ENCODE measurements at regions not wholly inside any gene's neighbourhood (a gene's known extent, or its start where the extent isn't known, plus 50 kb on each side); places are given as distances from the start of the nearest gene placed in this dataset.
"Not testable (repeated sequence)": the region's sequence is repeated elsewhere in the genome, so short reads cannot be mapped to it uniquely, and the experiment has no call there.

DNA sequence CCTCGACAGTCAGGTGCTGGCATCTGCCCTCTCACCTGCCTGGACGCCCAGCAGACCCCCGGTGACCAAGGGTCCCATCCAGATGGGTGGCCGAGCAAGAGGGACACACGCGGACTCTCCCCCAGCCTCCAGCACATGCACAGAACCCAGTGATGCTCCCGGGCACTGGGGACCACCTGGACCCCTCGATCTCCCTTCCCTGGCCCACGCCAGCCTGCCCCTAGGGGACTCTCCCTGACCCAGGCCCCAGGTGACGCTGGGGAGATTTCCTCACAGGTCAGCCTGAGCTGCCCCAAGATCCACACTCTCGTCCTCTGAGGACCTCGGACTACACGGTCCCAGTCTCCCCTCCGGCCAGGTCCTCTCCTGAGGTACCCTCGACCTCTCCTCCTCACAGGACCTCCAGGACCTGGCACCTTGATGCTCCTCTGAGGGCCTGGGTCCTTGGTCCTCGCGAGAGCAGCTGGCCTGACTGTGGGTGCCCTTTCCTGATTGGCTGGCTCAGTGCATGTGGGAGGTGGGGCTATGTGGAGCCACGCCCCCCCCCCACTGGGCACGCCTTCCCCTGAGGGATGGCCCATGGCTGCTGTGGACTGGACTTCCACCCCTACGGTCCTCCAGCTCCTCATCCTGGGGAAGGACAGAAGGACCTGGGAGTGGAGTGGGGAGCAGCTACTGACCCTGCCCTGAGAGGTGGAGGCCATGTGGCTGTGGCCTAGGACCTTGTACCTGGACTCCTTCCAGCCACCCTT is 69.0 kb downstream of the PNMA6F start:
- TF ChIP-seq, protein P1, sequence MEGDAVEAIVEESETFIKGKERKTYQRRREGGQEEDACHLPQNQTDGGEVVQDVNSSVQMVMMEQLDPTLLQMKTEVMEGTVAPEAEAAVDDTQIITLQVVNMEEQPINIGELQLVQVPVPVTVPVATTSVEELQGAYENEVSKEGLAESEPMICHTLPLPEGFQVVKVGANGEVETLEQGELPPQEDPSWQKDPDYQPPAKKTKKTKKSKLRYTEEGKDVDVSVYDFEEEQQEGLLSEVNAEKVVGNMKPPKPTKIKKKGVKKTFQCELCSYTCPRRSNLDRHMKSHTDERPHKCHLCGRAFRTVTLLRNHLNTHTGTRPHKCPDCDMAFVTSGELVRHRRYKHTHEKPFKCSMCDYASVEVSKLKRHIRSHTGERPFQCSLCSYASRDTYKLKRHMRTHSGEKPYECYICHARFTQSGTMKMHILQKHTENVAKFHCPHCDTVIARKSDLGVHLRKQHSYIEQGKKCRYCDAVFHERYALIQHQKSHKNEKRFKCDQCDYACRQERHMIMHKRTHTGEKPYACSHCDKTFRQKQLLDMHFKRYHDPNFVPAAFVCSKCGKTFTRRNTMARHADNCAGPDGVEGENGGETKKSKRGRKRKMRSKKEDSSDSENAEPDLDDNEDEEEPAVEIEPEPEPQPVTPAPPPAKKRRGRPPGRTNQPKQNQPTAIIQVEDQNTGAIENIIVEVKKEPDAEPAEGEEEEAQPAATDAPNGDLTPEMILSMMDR (IDR thresholded peaks at IDR 0.05; ENCODE audit: insufficient read depth, low read depth, low read length), result not testable (repeated sequence)
- not testable (repeated sequence) for TF ChIP-seq EZH2 (IDR thresholded peaks at IDR 0.05; ENCODE audit: insufficient read depth, low read length)

Data from astrocyte (in vitro differentiated cells and primary cell).